HG02571 (cell line): ENCODE measurements at regions not wholly inside any gene's neighbourhood (a gene's known extent, or its start where the extent isn't known, plus 50 kb on each side); places are given as distances from the start of the nearest gene placed in this dataset.
"Not testable (repeated sequence)": the region's sequence is repeated elsewhere in the genome, so short reads cannot be mapped to it uniquely, and the experiment has no call there.

Experiments used
- ATAC-seq: cut with Tn5 transposase; IDR thresholded peaks from one replicate; pipeline ENCODE4 v1.9.1; 2021; ENCODE audit warnings: mild to moderate bottlenecking, moderate library complexity; ENCODE audit not compliant: unreplicated experiment

- ATAC-seq = no peak
Measured at GRCh38 chr4:12492730-12493393, 991.3 kb downstream of the RAB28 start.

- no peak for ATAC-seq
Measured at GRCh38 chr4:12488672-12489071, 995.5 kb downstream of the RAB28 start.

- ATAC-seq = no peak
Measured at GRCh38 chr4:12487000-12487399, 997.1 kb downstream of the RAB28 start.

- ATAC-seq = no peak
Measured at GRCh38 chr4:12472087-12472486, 1012.1 kb downstream of the RAB28 start.

DNA sequence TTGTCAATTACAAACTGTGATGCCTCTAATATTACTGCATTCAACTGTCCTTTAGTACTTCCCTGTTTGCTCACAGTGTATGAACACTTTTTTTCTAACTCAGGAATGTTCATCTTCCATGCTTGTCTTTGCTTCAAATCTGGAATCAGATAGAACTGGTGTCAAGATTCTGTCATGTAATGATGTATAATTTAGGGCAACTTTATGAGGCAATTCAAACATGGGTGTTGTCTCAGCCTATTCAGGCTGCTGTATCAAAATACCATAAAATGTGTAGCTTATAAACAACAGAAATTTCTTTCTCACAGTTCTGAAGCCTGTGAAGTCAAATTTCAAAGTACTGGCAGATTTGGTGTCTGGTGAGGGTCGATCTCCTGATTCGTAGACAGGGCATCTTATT lies 1012.9 kb downstream of the RAB28 start:
- no peak for ATAC-seq

- not testable (repeated sequence) for ATAC-seq
Measured at GRCh38 chr4:12461576-12461975, 1022.6 kb downstream of the RAB28 start.

GRCh38 chr4:12459126-12459525 lies 1025.0 kb downstream of the RAB28 start:
- no peak for ATAC-seq

DNA sequence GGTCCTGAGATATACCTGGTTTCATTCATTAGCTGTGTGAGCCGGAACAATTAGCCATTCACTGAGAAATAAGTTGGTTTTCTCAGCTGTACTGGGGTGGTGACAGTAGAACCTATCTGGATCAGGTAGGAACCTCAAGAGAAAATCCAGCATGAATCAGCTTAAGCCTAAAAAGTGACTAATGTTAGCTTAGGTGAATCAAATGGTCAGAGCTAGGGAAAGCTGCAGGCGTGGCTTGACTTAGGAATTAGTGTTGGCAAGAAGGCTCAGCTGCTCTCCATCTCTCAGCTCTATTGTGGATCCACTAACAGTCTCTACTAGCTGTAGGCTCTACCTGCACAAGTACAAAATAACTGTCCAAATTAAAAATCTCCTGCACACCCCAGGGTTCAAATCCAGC lies 1025.5 kb downstream of the RAB28 start:
- ATAC-seq = no peak

GRCh38 chr4:12452291-12452690 lies 1023.6 kb upstream of the HS3ST1 start:
- no peak for ATAC-seq

DNA sequence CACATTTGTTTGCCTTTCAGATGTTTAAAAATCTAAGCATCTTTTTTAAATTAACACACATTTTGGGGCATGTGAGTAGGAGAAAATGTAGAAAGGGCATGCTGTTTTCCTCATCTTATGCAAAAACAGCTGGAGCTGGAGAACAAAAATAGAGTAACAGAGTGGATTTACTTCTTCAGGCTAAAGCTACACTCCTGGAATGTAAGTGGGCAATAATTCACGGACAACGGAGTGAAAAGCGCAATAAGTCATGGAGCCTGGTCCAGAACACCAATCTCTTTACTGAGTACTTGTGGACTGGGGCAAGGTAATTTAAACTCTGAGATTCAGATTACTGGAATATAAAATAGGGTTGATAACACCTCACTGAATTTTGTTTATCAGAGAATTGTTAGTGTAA lies 1018.8 kb upstream of the HS3ST1 start:
- no peak for ATAC-seq

DNA sequence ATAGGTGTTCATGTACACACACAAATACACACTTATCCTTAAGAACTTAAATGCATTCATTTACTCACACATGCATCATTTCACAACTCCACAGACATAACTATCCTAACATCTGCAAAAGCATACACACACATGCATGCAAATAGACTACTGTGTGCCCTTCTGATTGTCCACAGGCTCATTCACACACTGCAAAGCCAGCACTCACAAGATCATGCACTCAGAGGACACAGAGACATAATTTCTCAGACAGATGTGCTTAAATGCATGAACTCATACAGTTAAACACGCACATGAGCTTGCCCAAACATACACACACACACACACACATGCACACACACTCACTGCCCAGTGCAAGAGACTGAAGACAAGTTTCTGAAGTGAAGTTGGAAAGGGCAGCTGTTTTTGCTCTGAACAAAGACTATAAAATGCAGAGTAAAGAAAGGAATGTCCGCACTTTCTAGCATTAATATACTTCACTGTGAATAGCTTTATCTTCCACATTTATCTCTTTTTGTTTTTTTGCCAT lies 1018.0 kb upstream of the HS3ST1 start:
- no peak for ATAC-seq

DNA sequence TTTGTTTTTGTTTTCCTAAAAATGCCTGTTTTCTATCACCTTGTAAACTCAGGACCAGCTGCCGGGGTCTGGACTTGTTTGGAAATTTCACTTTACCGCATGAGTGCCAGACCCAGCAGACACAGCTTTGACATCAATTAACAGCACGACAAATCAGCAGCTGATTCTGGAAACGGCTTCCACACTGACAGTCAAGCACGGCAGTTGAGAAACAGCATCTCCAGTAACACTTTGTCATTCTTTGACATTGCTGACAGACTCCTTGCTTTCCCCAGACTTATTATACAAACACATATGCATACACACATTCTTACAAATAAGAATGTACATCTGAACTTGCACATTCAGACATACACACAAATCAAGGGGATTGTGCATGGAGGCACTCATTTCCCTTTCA lies 1017.6 kb upstream of the HS3ST1 start:
- no peak for ATAC-seq

DNA sequence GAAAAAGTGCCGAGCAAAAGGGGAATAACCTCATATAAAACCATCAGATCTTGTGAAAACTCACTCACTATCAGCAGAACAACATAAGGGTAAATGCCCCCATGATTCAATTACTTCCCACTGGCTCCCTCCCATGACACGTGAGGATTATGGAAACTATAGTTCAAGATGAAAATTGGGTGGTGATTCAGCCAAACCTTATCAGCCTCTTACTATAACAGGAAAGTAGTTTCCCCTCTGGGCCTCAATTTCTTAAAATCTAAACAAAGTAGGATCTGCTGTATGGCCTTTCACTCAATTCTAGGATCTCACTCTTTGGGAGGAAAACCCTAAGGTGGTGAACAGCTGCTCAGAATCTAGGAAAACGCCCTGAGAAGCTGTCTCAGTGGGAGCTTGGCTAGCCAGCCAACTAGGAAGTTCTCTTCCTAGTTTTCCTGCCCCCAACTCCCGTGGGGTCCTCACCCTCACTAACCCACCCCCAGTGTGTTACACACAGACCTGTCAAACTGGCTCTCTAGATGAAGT lies 1017.1 kb upstream of the HS3ST1 start:
- no peak for ATAC-seq

DNA sequence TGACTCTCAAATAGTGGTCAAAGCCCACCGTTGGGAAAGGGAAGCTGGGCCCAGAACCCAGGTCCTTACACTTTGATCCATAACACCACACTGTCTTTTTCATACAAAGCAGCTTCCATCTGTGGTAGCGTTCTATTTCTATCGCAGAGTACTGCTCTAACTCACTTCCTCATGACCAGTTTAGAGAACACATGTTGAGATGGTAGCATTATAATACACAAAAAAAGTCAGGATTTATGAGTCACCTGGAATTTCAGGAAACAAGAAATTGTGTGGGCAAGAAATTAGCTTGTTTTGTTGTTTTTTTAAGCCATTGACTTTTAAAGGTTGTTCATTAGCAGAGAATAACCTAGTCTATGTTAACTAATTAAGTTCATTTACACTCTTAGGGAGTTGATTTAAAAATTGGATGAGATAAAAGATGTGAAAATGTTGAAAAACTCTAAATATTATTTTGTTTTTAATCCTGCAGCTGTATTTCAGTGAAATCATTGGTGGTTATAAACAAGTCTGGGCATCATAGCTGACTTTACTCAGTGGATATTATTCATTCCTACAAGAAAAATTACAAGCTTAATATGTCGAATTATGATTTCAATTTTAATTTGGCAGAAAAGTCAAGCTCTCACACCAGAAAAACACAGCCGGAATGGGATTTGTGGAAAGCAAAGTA lies 1011.1 kb upstream of the HS3ST1 start:
- no peak for ATAC-seq

DNA sequence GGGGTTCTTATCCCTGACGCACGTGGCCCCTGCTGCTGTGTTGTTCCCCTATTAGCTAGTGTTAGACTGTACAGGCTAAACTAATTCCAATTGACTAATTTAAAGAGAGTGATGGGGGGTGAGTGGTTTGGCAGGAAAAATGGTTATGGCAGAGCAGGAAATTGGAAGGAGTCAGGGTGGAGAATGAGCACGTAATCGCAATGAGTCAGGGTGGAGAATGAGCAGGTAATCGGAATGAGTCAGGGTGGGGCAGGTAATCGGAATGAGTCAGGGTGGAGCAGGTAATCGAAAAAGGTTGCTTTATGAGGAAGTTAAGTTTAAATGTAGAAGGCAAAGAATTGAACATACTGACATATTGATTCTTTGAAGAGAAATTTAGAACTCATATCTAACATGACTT lies 1002.6 kb upstream of the HS3ST1 start:
- ATAC-seq = not testable (repeated sequence)

GRCh38 chr4:12421364-12421763 lies 992.7 kb upstream of the HS3ST1 start:
- no peak for ATAC-seq

DNA sequence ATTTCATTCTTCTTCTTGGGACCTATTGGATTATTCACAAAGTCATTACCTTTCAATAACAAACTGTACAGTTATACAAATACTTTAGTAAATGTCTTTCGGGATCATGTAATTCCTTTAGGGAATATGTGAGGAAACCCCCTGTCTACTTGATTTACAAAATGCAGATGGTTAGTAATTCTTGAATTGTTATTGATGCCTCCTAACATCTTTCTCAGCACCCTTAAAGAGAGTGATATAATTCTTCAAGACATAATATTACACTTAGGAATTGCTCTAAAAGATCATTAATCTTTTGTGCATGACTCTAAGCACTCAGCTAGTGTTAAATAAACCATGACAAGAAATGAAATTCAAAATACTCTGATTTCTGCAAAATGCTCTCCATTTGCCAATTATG lies 988.1 kb upstream of the HS3ST1 start:
- no peak for ATAC-seq

DNA sequence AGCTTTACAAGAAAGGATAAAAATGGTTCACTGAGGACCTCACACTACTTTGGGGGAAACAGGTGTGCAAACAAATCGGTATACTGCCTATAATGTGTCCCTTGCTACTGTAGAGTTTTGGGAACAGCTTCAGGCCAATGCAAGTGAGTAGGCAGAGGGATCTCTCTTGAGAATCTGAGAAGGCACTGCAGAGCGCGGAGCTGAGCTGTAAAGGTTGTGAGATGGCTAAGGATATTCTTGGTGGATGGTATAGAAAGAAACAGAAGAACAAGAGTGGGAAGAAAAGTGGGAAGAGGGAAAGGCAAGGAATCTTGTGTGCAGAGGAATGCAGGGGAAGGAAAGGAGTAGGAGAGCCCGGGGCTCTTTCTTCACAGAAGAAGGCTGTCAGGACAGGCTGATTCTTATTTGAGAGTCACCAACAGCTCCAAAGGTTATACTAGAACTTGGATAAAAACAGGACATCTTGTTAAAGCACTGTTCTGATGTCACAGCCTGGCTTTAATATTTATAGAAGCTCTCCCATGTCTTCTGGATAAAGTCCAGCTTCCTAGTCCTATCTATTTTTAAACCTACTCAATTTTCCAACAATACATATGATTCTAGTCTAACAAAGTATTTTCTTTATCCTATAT lies 985.6 kb upstream of the HS3ST1 start:
- ATAC-seq = no peak

DNA sequence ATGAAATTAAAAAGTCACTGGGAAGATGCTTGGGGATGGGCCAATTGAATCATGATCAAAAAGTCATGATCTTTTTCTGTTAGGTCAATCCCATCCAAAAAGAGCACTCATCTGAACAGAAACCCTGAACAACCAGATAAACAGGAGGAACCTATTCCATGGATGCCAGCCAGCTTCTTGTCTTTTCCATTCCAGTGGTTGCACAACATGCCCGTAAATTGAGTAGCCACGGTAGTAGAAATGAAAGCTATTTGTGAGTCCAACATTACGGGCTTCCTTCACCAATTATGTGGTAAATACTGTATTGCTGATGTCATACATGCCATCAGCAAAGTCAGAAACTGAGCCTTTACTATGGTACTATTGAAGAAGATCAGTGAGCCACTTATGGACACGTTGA lies 982.4 kb upstream of the HS3ST1 start:
- ATAC-seq = no peak

DNA sequence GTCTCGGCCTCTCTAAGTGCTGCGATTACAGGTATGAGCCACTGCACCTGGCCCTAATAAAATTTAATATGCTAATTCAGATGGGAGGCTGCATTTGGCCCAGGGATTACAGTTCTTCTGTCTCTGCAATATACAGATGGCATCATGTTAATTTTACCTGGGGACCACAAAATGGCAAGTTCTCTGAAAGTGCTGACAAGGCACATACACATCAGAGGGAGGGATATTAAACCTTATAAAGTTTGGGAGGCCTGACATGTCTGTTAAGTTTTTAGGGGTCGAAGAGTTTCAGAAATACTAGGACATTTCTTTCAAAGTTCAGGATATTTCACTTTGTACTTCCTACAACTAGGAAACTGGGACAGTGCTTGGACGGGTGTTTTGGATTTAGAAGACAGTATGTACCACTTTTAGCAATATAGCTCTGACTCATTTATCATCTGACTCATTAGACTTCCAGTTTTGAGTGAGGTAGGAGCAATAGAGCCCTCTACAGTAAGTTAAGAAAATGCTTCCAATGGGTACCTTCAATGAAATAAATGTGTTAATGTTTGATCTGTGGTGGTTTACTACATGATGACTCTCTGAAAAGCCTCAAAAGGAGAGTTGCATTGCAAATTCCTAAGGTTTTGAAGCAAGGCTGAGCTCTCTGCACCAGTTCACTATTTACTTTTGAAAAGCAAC lies 981.0 kb upstream of the HS3ST1 start:
- ATAC-seq = no peak

- no peak for ATAC-seq
Measured at GRCh38 chr4:12408364-12408763, 979.7 kb upstream of the HS3ST1 start.
